ENCODE measurements at regions not wholly inside any gene's neighbourhood (a gene's known extent, or its start where the extent isn't known, plus 50 kb on each side); places are given as distances from the start of the nearest gene placed in this dataset.

DNA sequence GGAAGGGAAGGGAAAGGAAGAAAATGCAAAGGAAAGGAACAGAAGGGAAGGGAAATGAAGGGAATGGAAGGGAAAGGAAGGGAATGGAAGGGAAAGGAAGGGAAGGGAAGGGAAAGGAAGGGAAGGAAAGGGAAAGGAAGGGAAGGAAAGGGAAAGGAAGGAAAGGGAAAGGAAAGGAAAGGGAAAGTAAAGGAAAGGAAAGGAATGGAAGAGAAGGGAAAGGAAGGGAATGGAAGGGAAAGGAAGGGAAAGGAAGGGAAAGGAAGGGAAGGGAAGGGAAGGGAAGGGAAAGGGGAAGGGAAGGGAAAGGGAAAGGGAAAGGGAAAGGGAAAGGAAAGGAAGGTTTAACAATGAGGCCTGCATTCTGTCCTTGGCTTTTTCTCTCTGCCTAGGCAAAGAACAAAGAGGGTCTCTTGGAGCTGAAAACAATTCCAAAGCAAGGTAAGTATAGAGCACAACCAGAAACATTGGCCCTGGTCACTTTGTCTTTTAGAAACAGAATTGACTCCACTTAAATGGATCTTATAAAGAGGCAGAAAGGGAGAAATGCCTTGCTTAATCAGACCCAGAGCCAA, 525.9 kb upstream of the TMPO start:
- DNase-seq (ENCODE audit: low read depth in 1 of 2, low spot score in 1 of 2), result no peak
- TF ChIP-seq, protein P1, sequence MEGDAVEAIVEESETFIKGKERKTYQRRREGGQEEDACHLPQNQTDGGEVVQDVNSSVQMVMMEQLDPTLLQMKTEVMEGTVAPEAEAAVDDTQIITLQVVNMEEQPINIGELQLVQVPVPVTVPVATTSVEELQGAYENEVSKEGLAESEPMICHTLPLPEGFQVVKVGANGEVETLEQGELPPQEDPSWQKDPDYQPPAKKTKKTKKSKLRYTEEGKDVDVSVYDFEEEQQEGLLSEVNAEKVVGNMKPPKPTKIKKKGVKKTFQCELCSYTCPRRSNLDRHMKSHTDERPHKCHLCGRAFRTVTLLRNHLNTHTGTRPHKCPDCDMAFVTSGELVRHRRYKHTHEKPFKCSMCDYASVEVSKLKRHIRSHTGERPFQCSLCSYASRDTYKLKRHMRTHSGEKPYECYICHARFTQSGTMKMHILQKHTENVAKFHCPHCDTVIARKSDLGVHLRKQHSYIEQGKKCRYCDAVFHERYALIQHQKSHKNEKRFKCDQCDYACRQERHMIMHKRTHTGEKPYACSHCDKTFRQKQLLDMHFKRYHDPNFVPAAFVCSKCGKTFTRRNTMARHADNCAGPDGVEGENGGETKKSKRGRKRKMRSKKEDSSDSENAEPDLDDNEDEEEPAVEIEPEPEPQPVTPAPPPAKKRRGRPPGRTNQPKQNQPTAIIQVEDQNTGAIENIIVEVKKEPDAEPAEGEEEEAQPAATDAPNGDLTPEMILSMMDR (IDR thresholded peaks at IDR 0.05; ENCODE audit: insufficient read depth, low read length), result no peak
- TF ChIP-seq GABPA (IDR thresholded peaks at IDR 0.05; ENCODE audit: low read depth) (no peak), POLR2AphosphoS5 (IDR thresholded peaks at IDR 0.05; ENCODE audit: low read depth) (no peak), REST (IDR thresholded peaks at IDR 0.05; ENCODE audit: insufficient replicate concordance, low read depth) (no peak), SPI1 (IDR thresholded peaks at IDR 0.05; ENCODE audit: borderline replicate concordance, low read depth) (no peak)
- Histone ChIP-seq H3K27me3 (ENCODE audit: insufficient read depth, poor library complexity, severe bottlenecking) (no peaks in the 10 kb centered on the region), H3K27ac (replicated peaks) (no peak overlapping the region), H3K4me3 (replicated peaks; ENCODE audit: insufficient read depth, low read length) (no peak overlapping the region)

DNA sequence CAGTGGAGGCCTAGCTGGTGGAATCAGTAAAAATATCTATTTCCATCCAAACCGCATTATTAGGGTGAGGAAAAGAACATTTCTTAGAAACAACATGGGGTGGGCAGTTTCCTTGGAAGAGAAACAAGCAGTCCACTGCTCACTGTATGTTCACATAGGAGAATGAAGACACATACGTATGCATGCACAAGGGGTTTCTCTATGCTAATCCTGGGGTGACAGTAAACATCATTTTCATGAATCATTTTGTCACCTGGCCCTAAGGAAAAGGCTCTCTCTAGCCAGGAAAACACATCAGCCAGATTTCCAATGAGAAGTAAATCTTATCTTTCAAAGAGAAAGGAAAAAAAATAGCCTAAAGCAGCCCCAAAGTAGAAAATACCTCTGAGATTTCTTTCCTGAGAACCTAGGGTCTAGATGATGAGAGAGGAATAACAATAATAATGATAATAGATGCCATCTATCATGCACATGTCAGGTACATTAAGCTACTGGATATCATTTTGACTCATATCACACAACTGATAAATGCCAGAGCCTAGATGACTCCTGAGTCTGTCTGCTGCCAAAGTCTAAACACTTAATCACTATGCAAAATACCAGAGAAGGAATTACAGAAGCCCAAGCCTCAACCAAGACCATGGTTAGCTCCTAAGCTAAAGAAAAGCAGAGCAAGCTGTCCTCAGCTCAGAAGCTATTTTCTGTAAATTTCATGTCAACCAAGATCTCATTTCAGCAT, 520.5 kb upstream of the TMPO start:
- no peak for DNase-seq (ENCODE audit: low read depth in 1 of 2, low spot score in 1 of 2)
- no peak overlapping the region for H3K27ac ChIP-seq (replicated peaks)
- no peak overlapping the region for H3K4me3 ChIP-seq (replicated peaks; ENCODE audit: insufficient read depth, low read length)
- TF ChIP-seq POLR2AphosphoS5 (IDR thresholded peaks at IDR 0.05; ENCODE audit: low read depth), result no peak
- TF ChIP-seq, protein P1 (IDR thresholded peaks at IDR 0.05; ENCODE audit: insufficient read depth, low read length), result no peak
- no peak for TF ChIP-seq SPI1 (IDR thresholded peaks at IDR 0.05; ENCODE audit: borderline replicate concordance, low read depth)
- no peak for TF ChIP-seq GABPA (IDR thresholded peaks at IDR 0.05; ENCODE audit: low read depth)
- TF ChIP-seq REST (IDR thresholded peaks at IDR 0.05; ENCODE audit: insufficient replicate concordance, low read depth), result no peak
- H3K27me3 ChIP-seq (ENCODE audit: insufficient read depth, poor library complexity, severe bottlenecking), result no peaks in the 10 kb centered on the region

GRCh38 chr12:97995559-97995958, 519.8 kb upstream of the TMPO start:
- no peak overlapping the region for H3K4me3 ChIP-seq (replicated peaks; ENCODE audit: insufficient read depth, low read length)
- TF ChIP-seq SPI1 (IDR thresholded peaks at IDR 0.05; ENCODE audit: borderline replicate concordance, low read depth) (no peak), GABPA (IDR thresholded peaks at IDR 0.05; ENCODE audit: low read depth) (no peak), REST (IDR thresholded peaks at IDR 0.05; ENCODE audit: insufficient replicate concordance, low read depth) (no peak), POLR2AphosphoS5 (IDR thresholded peaks at IDR 0.05; ENCODE audit: low read depth) (no peak)
- TF ChIP-seq, protein P1 (IDR thresholded peaks at IDR 0.05; ENCODE audit: insufficient read depth, low read length), result no peak
- H3K27ac ChIP-seq (replicated peaks), result no peak overlapping the region
- H3K27me3 ChIP-seq (ENCODE audit: insufficient read depth, poor library complexity, severe bottlenecking), result no peaks in the 10 kb centered on the region
- no peak for DNase-seq (ENCODE audit: low read depth in 1 of 2, low spot score in 1 of 2)

Data from HL-60 (cell line).